Cardiac fibroblast (primary cell): ENCODE measurements at regions not wholly inside any gene's neighbourhood (a gene's known extent, or its start where the extent isn't known, plus 50 kb on each side); places are given as distances from the start of the nearest gene placed in this dataset.

Source experiments
- DNase-seq, 2 donors: peaks; one replicate each; pipeline versions ENCODE4 v3.0.0 to v3.0.0-alpha.2; 2010; ENCODE audit warnings: low read depth in 2 of 2
- H3K4me3 ChIP-seq, 2 donors: replicated peaks in 1 of 2; 1 replicate in 1 of 2; 2 replicates in 1 of 2; pipeline ENCODE4 v1.5.1; 2011; ENCODE audit warnings: low read depth in 2 of 2, low read length in 2 of 2, mild to moderate bottlenecking in 2 of 2, moderate library complexity in 1 of 2
- CTCF ChIP-seq: IDR thresholded peaks from one replicate; pipeline ENCODE4 v1.5.1; 2011; ENCODE audit warnings: low read depth, mild to moderate bottlenecking, low read length, inconsistent platforms

GRCh38 chr2:42903821-42904575 lies 111.6 kb upstream of the HAAO start:
- no peak overlapping the region for H3K4me3 ChIP-seq
- TF ChIP-seq CTCF = no peak
- DNase-seq = no peak

GRCh38 chr2:42902939-42903709 lies 110.7 kb upstream of the HAAO start:
- no peak for DNase-seq
- no peak for TF ChIP-seq CTCF
- H3K4me3 ChIP-seq = no peak overlapping the region

GRCh38 chr2:42901076-42901640 lies 108.8 kb upstream of the HAAO start:
- TF ChIP-seq CTCF = no peak
- peak; percentile 59 to 63 for DNase-seq
- no peak overlapping the region for H3K4me3 ChIP-seq

- TF ChIP-seq CTCF = no peak
- no peak overlapping the region for H3K4me3 ChIP-seq
- no peak for DNase-seq
Observed at GRCh38 chr2:42900289-42900891, 108.0 kb upstream of the HAAO start.

- no peak overlapping the region for H3K4me3 ChIP-seq
- no peak for TF ChIP-seq CTCF
- DNase-seq = no peak
Observed at GRCh38 chr2:42897358-42897757, 105.0 kb upstream of the HAAO start.

GRCh38 chr2:42895791-42896135 lies 103.4 kb upstream of the HAAO start:
- no peak overlapping the region for H3K4me3 ChIP-seq
- DNase-seq = no peak
- TF ChIP-seq CTCF = no peak
